Gastrocnemius medialis (tissue), 4 donors: ENCODE measurements at regions not wholly inside any gene's neighbourhood (a gene's known extent, or its start where the extent isn't known, plus 50 kb on each side); places are given as distances from the start of the nearest gene placed in this dataset.
A peak's percentile ranks its signal among the peaks of the same experiment; 100 is the strongest.

ENCODE experiments used
- ATAC-seq, 2 donors: fragments of 150-250 bp; one replicate each; pipeline ENCODE4 v1.9.1; 2016
- DNase-seq, 2 donors: peaks; one replicate each; pipeline ENCODE4 v3.0.0-alpha.2; 2019
- H3K27ac ChIP-seq, 4 donors: fragments of 200-600 bp; sonication (generic); 1 replicate in 1 of 4; 2 replicates in 3 of 4; pipeline ENCODE4 v1.5.1; 2016 to 2018; ENCODE audit warnings: mild to moderate bottlenecking in 2 of 4, moderate library complexity in 1 of 4
- H3K27me3 ChIP-seq, 3 donors: fragments of 200-600 bp; sonication (generic) in 2 of 3; 1 replicate in 1 of 3; 2 replicates in 2 of 3; pipeline versions ENCODE4 v1.5.1 to v1.6.0; 2016 to 2019; ENCODE audit warnings: mild to moderate bottlenecking in 1 of 3, moderate library complexity in 1 of 3
- H3K36me3 ChIP-seq, 2 donors: fragments of 200-600 bp; sonication (generic) in 1 of 2; one replicate each; pipeline ENCODE4 v1.5.1; 2017 to 2018
- H3K4me1 ChIP-seq, 2 donors: fragments of 200-600 bp; sonication (generic) in 1 of 2; one replicate each; pipeline ENCODE4 v1.5.1; 2016 to 2017; ENCODE audit warnings: mild to moderate bottlenecking in 2 of 2
- H3K4me3 ChIP-seq, 4 donors: fragments of 200-600 bp; sonication (generic) in 3 of 4; 1 replicate in 1 of 4; 2 replicates in 3 of 4; pipeline ENCODE4 v1.5.1; 2016 to 2019; ENCODE audit warnings: mild to moderate bottlenecking in 2 of 4
- H3K9me3 ChIP-seq, 3 donors: fragments of 200-600 bp; sonication (generic) in 2 of 3; 1 replicate in 1 of 3; 2 replicates in 2 of 3; pipeline ENCODE4 v1.5.1; 2016 to 2019
- CTCF ChIP-seq, 5 experiments: fragments of 450-650 bp in 3 of 5; fragments of 200-600 bp in 2 of 5; sonication (generic) in 2 of 5; IDR thresholded peaks in 4 of 5; conservative IDR thresholded peaks in 1 of 5; 1 replicate in 4 of 5; 2 replicates in 1 of 5; pipeline ENCODE4 v1.5.1; 2016 to 2019; ENCODE audit warnings: antibody characterized with exemption in 5 of 5, mild to moderate bottlenecking in 3 of 5, moderate library complexity in 3 of 5
- POLR2A ChIP-seq, 2 donors: fragments of 450-650 bp; IDR thresholded peaks; one replicate each; pipeline ENCODE4 v1.6.1; 2017; ENCODE audit warnings: antibody characterized with exemption in 2 of 2, mild to moderate bottlenecking in 2 of 2, moderate library complexity in 2 of 2
- in situ Hi-C, 4 donors: fragments of 200-750 bp; cut with MboI; loops; one replicate each; pipeline versions ENCODE4 v1.15.0 to v1.8.0; 2017; ENCODE audit warnings: low sequenced_read_pairs in 4 of 4
- intact Hi-C: fragments of 100-400 bp; cut with DNase I; formaldehyde crosslinking; loops from one replicate; pipeline ENCODE4 v1.15.1; 2023; ENCODE audit warnings: low total_unique reads

GRCh38 chr12:92557422-92557724, 145.4 kb upstream of the PLEKHG7 start:
- intact Hi-C loops (loop anchor here (10.0 kb wide), 1 partner anchor 123 kb away; no protein-coding TSS in a partner anchor), in situ Hi-C loops (loop anchor here in 3 of 4 donors (25.0 kb wide), 2 partner anchors 420 to 970 kb away; partner anchors contain the start of gene BTG1 (in 2 of the 3))
- Histone ChIP-seq H3K27ac (no peak overlapping the region), H3K36me3 (no peaks in the 10 kb centered on the region), H3K4me3 (no peak overlapping the region), H3K9me3 (no peaks in the 10 kb centered on the region), H3K4me1 (peaks cover 11 to 33% of the 10 kb centered on the region in 2 donors), H3K27me3 (no peaks in the 10 kb centered on the region)
- TF ChIP-seq POLR2A (IDR thresholded peaks at IDR 0.05) (no peak), CTCF (IDR thresholded peaks at IDR 0.05 in 4 of 5, conservative IDR thresholded peaks at IDR 0.05 in 1 of 5) (no peak)
- no peak for DNase-seq
- ATAC-seq, result no peak

- no peaks in the 10 kb centered on the region for H3K27me3 ChIP-seq
- ATAC-seq (no peak), DNase-seq (no peak)
- H3K27ac ChIP-seq, result no peak overlapping the region
- H3K36me3 ChIP-seq, result no peaks in the 10 kb centered on the region
- in situ Hi-C loops (loop anchor here in 3 of 4 donors (25.0 kb wide), 2 partner anchors 420 to 970 kb away; partner anchors contain the start of gene BTG1 (in 2 of the 3)), intact Hi-C loops (loop anchor here (10.0 kb wide), 1 partner anchor 122 kb away; no protein-coding TSS in a partner anchor)
- TF ChIP-seq POLR2A (IDR thresholded peaks at IDR 0.05) (no peak), CTCF (IDR thresholded peaks at IDR 0.05 in 4 of 5, conservative IDR thresholded peaks at IDR 0.05 in 1 of 5) (no peak)
- H3K4me3 ChIP-seq, result no peak overlapping the region
- no peaks in the 10 kb centered on the region for H3K9me3 ChIP-seq
- peaks cover 11 to 27% of the 10 kb centered on the region in 2 donors for H3K4me1 ChIP-seq
Measured at GRCh38 chr12:92556637-92557421, 146.0 kb upstream of the PLEKHG7 start.

GRCh38 chr12:92556141-92556540, 146.6 kb upstream of the PLEKHG7 start:
- Histone ChIP-seq H3K4me1 (peaks cover 7 to 20% of the 10 kb centered on the region in 2 donors), H3K27me3 (no peaks in the 10 kb centered on the region), H3K36me3 (no peaks in the 10 kb centered on the region), H3K4me3 (no peak overlapping the region), H3K27ac (no peak overlapping the region), H3K9me3 (no peaks in the 10 kb centered on the region)
- TF ChIP-seq CTCF (IDR thresholded peaks at IDR 0.05 in 4 of 5, conservative IDR thresholded peaks at IDR 0.05 in 1 of 5) (no peak), POLR2A (IDR thresholded peaks at IDR 0.05) (no peak)
- DNase-seq, result no peak
- intact Hi-C loops (loop anchor here (10.0 kb wide), 1 partner anchor 121 kb away; no protein-coding TSS in a partner anchor), in situ Hi-C loops (loop anchor here in 3 of 4 donors (25.0 kb wide), 2 partner anchors 419 to 969 kb away; partner anchors contain the start of gene BTG1 (in 2 of the 3))
- no peak for ATAC-seq

GRCh38 chr12:92554158-92555073, 148.4 kb upstream of the PLEKHG7 start:
- no peak overlapping the region for H3K4me3 ChIP-seq
- in situ Hi-C loops (loop anchor here in 3 of 4 donors (25.0 kb wide), 2 partner anchors 417 to 967 kb away; partner anchors contain the start of gene BTG1 (in 2 of the 3)), intact Hi-C loops (loop anchor here (10.0 kb wide), 1 partner anchor 120 kb away; no protein-coding TSS in a partner anchor)
- no peaks in the 10 kb centered on the region for H3K36me3 ChIP-seq
- peaks cover 3 to 20% of the 10 kb centered on the region in 2 donors for H3K4me1 ChIP-seq
- no peaks in the 10 kb centered on the region for H3K9me3 ChIP-seq
- ATAC-seq, result peak; percentile 55 to 62
- TF ChIP-seq POLR2A (IDR thresholded peaks at IDR 0.05) (no peak), CTCF (IDR thresholded peaks at IDR 0.05 in 4 of 5, conservative IDR thresholded peaks at IDR 0.05 in 1 of 5) (no peak)
- no peak for DNase-seq
- peak overlapping the region; percentile 43 to 74 (median 68) for H3K27ac ChIP-seq
- no peaks in the 10 kb centered on the region for H3K27me3 ChIP-seq
